ENCODE measurements at regions not wholly inside any gene's neighbourhood (a gene's known extent, or its start where the extent isn't known, plus 50 kb on each side); places are given as distances from the start of the nearest gene placed in this dataset.

GRCh38 chr9:1918108-1918507 lies 97.0 kb upstream of the SMARCA2 start:
- no peak overlapping the region for H3K4me3 ChIP-seq (ENCODE audit: low read depth, low read length)
- no peak for DNase-seq (ENCODE audit: low read depth)
- TF ChIP-seq CTCF (IDR thresholded peaks at IDR 0.05; ENCODE audit: control insufficient read depth, extremely low read depth, insufficient read depth) = no peak

GRCh38 chr9:1918622-1919021 lies 96.5 kb upstream of the SMARCA2 start:
- no peak for TF ChIP-seq CTCF (IDR thresholded peaks at IDR 0.05; ENCODE audit: control insufficient read depth, extremely low read depth, insufficient read depth)
- no peak overlapping the region for H3K4me3 ChIP-seq (ENCODE audit: low read depth, low read length)
- no peak for DNase-seq (ENCODE audit: low read depth)

GRCh38 chr9:1919229-1919628 lies 95.9 kb upstream of the SMARCA2 start:
- TF ChIP-seq CTCF (IDR thresholded peaks at IDR 0.05; ENCODE audit: control insufficient read depth, extremely low read depth, insufficient read depth) = no peak
- no peak overlapping the region for H3K4me3 ChIP-seq (ENCODE audit: low read depth, low read length)
- no peak for DNase-seq (ENCODE audit: low read depth)

- TF ChIP-seq CTCF (IDR thresholded peaks at IDR 0.05; ENCODE audit: control insufficient read depth, extremely low read depth, insufficient read depth) = no peak
- H3K4me3 ChIP-seq (ENCODE audit: low read depth, low read length) = no peak overlapping the region
- no peak for DNase-seq (ENCODE audit: low read depth)
Measured at GRCh38 chr9:1920386-1920785, 94.8 kb upstream of the SMARCA2 start.

GRCh38 chr9:1922026-1922425 lies 93.1 kb upstream of the SMARCA2 start:
- DNase-seq (ENCODE audit: low read depth) = no peak
- no peak for TF ChIP-seq CTCF (IDR thresholded peaks at IDR 0.05; ENCODE audit: control insufficient read depth, extremely low read depth, insufficient read depth)
- no peak overlapping the region for H3K4me3 ChIP-seq (ENCODE audit: low read depth, low read length)

GRCh38 chr9:1927546-1927945 lies 87.6 kb upstream of the SMARCA2 start:
- no peak for DNase-seq (ENCODE audit: low read depth)
- no peak overlapping the region for H3K4me3 ChIP-seq (ENCODE audit: low read depth, low read length)
- no peak for TF ChIP-seq CTCF (IDR thresholded peaks at IDR 0.05; ENCODE audit: control insufficient read depth, extremely low read depth, insufficient read depth)

- H3K4me3 ChIP-seq (ENCODE audit: low read depth, low read length) = no peak overlapping the region
- TF ChIP-seq CTCF (IDR thresholded peaks at IDR 0.05; ENCODE audit: control insufficient read depth, extremely low read depth, insufficient read depth) = no peak
- DNase-seq (ENCODE audit: low read depth) = no peak
Measured at GRCh38 chr9:1929134-1929533, 86.0 kb upstream of the SMARCA2 start.
